Prostate gland (tissue), 2 donors: ENCODE measurements at regions not wholly inside any gene's neighbourhood (a gene's known extent, or its start where the extent isn't known, plus 50 kb on each side); places are given as distances from the start of the nearest gene placed in this dataset.

Source experiments
- CTCF ChIP-seq, 4 experiments: fragments of 200-600 bp in 2 of 4; fragments of 450-650 bp in 2 of 4; sonication (generic) in 2 of 4; IDR thresholded peaks; 1 replicate in 3 of 4; 2 replicates in 1 of 4; pipeline ENCODE4 v1.5.1; 2016 to 2019; ENCODE audit warnings: antibody characterized with exemption in 4 of 4, mild to moderate bottlenecking in 2 of 4, moderate library complexity in 2 of 4
- POLR2A ChIP-seq: fragments of 450-650 bp; IDR thresholded peaks from one replicate; pipeline ENCODE4 v1.6.1; 2016; ENCODE audit warnings: antibody characterized with exemption, mild to moderate bottlenecking

- TF ChIP-seq CTCF (IDR thresholded peaks at IDR 0.05) (no peak), POLR2A (no peak)
Observed at GRCh38 chr17:65346166-65346565, 209.0 kb downstream of the RGS9 start.
